ENCODE measurements at regions not wholly inside any gene's neighbourhood (a gene's known extent, or its start where the extent isn't known, plus 50 kb on each side); places are given as distances from the start of the nearest gene placed in this dataset.
A peak's percentile ranks its signal among the peaks of the same experiment; 100 is the strongest.

DNA sequence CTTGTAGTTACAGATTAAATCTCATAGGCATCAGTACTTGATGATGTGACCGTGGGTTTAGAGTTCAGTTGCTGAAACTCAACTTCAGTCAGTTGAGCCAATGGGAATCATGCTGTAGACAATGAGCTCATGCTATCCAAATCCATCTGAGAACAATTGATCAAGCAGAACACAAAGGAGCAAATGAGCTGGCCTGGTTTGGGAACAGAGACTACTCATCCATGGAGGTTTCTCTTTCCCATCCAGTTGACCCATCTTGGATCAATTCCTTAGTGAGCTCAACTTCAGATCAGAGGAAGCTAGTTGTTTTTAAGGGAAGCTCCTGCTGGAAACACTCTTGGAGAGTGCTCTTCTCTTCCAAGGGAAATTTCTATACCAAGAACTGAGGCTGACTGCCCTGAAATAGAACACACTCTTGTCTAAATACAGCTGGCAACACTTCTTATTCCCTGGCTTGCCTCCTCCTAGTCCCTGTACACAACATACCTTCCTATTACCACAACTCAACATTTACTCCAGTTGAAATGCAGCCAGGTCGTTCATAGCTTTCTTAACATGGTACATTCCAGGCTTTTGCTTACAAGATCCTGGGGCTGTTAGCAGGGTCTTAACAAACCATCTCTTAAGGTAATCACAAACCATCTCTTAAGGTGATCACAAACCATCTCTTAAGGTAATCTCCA, 203.9 kb upstream of the PRDM1 start:
- Histone ChIP-seq H3K18ac (ENCODE audit: low read depth in 1 of 2, low read length in 2 of 2) (no peak overlapping the region), H3K27me3 (ENCODE audit: control insufficient read depth in 1 of 2, insufficient read depth in 1 of 2, low read length in 2 of 2) (peaks cover 0 to 4% of the 10 kb centered on the region in 2 experiments), H3K4ac (ENCODE audit: low read depth in 1 of 2, low read length in 2 of 2) (no peak overlapping the region), H2AK5ac (ENCODE audit: low read length, severe bottlenecking) (no peak overlapping the region), H3K14ac (ENCODE audit: low read length in 2 of 2) (no peak overlapping the region), H3K79me1 (replicated peaks; ENCODE audit: low read length, poor library complexity, severe bottlenecking) (no peaks in the 10 kb centered on the region), H3K9ac (ENCODE audit: low read length) (peak overlapping the region; percentile 28), H3K4me3 (ENCODE audit: insufficient read depth in 1 of 2, low read depth in 1 of 2, low read length in 2 of 2) (no peak overlapping the region), H3K4me1 (ENCODE audit: control insufficient read depth, insufficient read depth, low read depth, low read length) (no peaks in the 10 kb centered on the region), H3K36me3 (ENCODE audit: control insufficient read depth in 1 of 2, insufficient read depth in 2 of 2, low read depth in 1 of 2, low read length in 2 of 2) (no peaks in the 10 kb centered on the region), H2AFZ (ENCODE audit: low read depth, low read length) (no peak overlapping the region), H4K8ac (ENCODE audit: low read length) (no peak overlapping the region), H4K91ac (ENCODE audit: low read length) (no peak overlapping the region), H3K9me3 (ENCODE audit: control insufficient read depth, low read length) (no peaks in the 10 kb centered on the region), H3K27ac (ENCODE audit: low read length, poor library complexity, severe bottlenecking) (no peak overlapping the region), H2BK15ac (ENCODE audit: low read depth, poor library complexity, severe bottlenecking) (no peak overlapping the region), H3K4me2 (ENCODE audit: low read length, poor library complexity, severe bottlenecking) (no peak overlapping the region), H3K23ac (ENCODE audit: low read length in 2 of 2) (no peak overlapping the region), H2BK120ac (ENCODE audit: low read depth, low read length) (no peak overlapping the region), H2BK12ac (ENCODE audit: low read length in 2 of 2) (no peak overlapping the region), H2BK5ac (ENCODE audit: low read depth, low read length, poor library complexity, severe bottlenecking) (no peak overlapping the region)
- 83% methylated on average over 2 of the region's 2 CpGs for WGBS
- peak; percentile 60 for DNase-seq

- WGBS, result 77% methylated on average over 1 of the region's 3 CpGs
- H2BK15ac ChIP-seq (ENCODE audit: low read depth, poor library complexity, severe bottlenecking), result no peak overlapping the region
- no peaks in the 10 kb centered on the region for H3K9me3 ChIP-seq (ENCODE audit: control insufficient read depth, low read length)
- no peak overlapping the region for H2AFZ ChIP-seq (ENCODE audit: low read depth, low read length)
- no peak overlapping the region for H3K9ac ChIP-seq (ENCODE audit: low read length)
- H3K23ac ChIP-seq (ENCODE audit: low read length in 2 of 2), result no peak overlapping the region
- no peak overlapping the region for H3K4me2 ChIP-seq (ENCODE audit: low read length, poor library complexity, severe bottlenecking)
- no peak overlapping the region for H2BK12ac ChIP-seq (ENCODE audit: low read length in 2 of 2)
- H3K27ac ChIP-seq (ENCODE audit: low read length, poor library complexity, severe bottlenecking), result no peak overlapping the region
- no peak for DNase-seq
- H3K4ac ChIP-seq (ENCODE audit: low read depth in 1 of 2, low read length in 2 of 2), result no peak overlapping the region
- no peaks in the 10 kb centered on the region for H3K36me3 ChIP-seq (ENCODE audit: control insufficient read depth in 1 of 2, insufficient read depth in 2 of 2, low read depth in 1 of 2, low read length in 2 of 2)
- no peaks in the 10 kb centered on the region for H3K79me1 ChIP-seq (replicated peaks; ENCODE audit: low read length, poor library complexity, severe bottlenecking)
- no peak overlapping the region for H2BK120ac ChIP-seq (ENCODE audit: low read depth, low read length)
- H3K27me3 ChIP-seq (ENCODE audit: control insufficient read depth in 1 of 2, insufficient read depth in 1 of 2, low read length in 2 of 2), result peaks cover 0 to 4% of the 10 kb centered on the region in 2 experiments
- no peak overlapping the region for H2AK5ac ChIP-seq (ENCODE audit: low read length, severe bottlenecking)
- no peak overlapping the region for H2BK5ac ChIP-seq (ENCODE audit: low read depth, low read length, poor library complexity, severe bottlenecking)
- H4K91ac ChIP-seq (ENCODE audit: low read length), result no peak overlapping the region
- no peaks in the 10 kb centered on the region for H3K4me1 ChIP-seq (ENCODE audit: control insufficient read depth, insufficient read depth, low read depth, low read length)
- H4K8ac ChIP-seq (ENCODE audit: low read length), result no peak overlapping the region
- H3K18ac ChIP-seq (ENCODE audit: low read depth in 1 of 2, low read length in 2 of 2), result no peak overlapping the region
- H3K14ac ChIP-seq (ENCODE audit: low read length in 2 of 2), result no peak overlapping the region
- no peak overlapping the region for H3K4me3 ChIP-seq (ENCODE audit: insufficient read depth in 1 of 2, low read depth in 1 of 2, low read length in 2 of 2)
These were observed 204.5 kb upstream of the PRDM1 start for GRCh38 chr6:105881608-105882007.

- Histone ChIP-seq H2AFZ (ENCODE audit: low read depth, low read length) (no peak overlapping the region), H3K14ac (ENCODE audit: low read length in 2 of 2) (no peak overlapping the region), H3K27me3 (ENCODE audit: control insufficient read depth in 1 of 2, insufficient read depth in 1 of 2, low read length in 2 of 2) (peaks cover 0 to 4% of the 10 kb centered on the region in 2 experiments), H2BK12ac (ENCODE audit: low read length in 2 of 2) (peak overlapping the region in 1 of 2 experiments; percentile 65), H3K36me3 (ENCODE audit: control insufficient read depth in 1 of 2, insufficient read depth in 2 of 2, low read depth in 1 of 2, low read length in 2 of 2) (no peaks in the 10 kb centered on the region), H3K4me3 (ENCODE audit: insufficient read depth in 1 of 2, low read depth in 1 of 2, low read length in 2 of 2) (peak overlapping the region in 1 of 2 experiments; percentile 12), H3K4me2 (ENCODE audit: low read length, poor library complexity, severe bottlenecking) (no peak overlapping the region), H3K27ac (ENCODE audit: low read length, poor library complexity, severe bottlenecking) (no peak overlapping the region), H3K23ac (ENCODE audit: low read length in 2 of 2) (no peak overlapping the region), H2BK120ac (ENCODE audit: low read depth, low read length) (no peak overlapping the region), H2BK15ac (ENCODE audit: low read depth, poor library complexity, severe bottlenecking) (no peak overlapping the region), H3K9me3 (ENCODE audit: control insufficient read depth, low read length) (no peaks in the 10 kb centered on the region), H2BK5ac (ENCODE audit: low read depth, low read length, poor library complexity, severe bottlenecking) (no peak overlapping the region), H3K18ac (ENCODE audit: low read depth in 1 of 2, low read length in 2 of 2) (no peak overlapping the region), H3K4ac (ENCODE audit: low read depth in 1 of 2, low read length in 2 of 2) (no peak overlapping the region), H2AK5ac (ENCODE audit: low read length, severe bottlenecking) (no peak overlapping the region), H4K8ac (ENCODE audit: low read length) (no peak overlapping the region), H3K9ac (ENCODE audit: low read length) (peak overlapping the region; percentile 50), H3K4me1 (ENCODE audit: control insufficient read depth, insufficient read depth, low read depth, low read length) (no peaks in the 10 kb centered on the region), H4K91ac (ENCODE audit: low read length) (no peak overlapping the region), H3K79me1 (replicated peaks; ENCODE audit: low read length, poor library complexity, severe bottlenecking) (no peaks in the 10 kb centered on the region)
- no peak for DNase-seq
- 85% methylated on average over 12 of the region's 13 CpGs for WGBS
These were observed 206.1 kb upstream of the PRDM1 start for GRCh38 chr6:105880030-105880492.

- Histone ChIP-seq H3K14ac (ENCODE audit: low read length in 2 of 2) (no peak overlapping the region), H3K27ac (ENCODE audit: low read length, poor library complexity, severe bottlenecking) (no peak overlapping the region), H2AK5ac (ENCODE audit: low read length, severe bottlenecking) (no peak overlapping the region), H3K27me3 (ENCODE audit: control insufficient read depth in 1 of 2, insufficient read depth in 1 of 2, low read length in 2 of 2) (peaks cover 0 to 4% of the 10 kb centered on the region in 2 experiments), H2BK12ac (ENCODE audit: low read length in 2 of 2) (no peak overlapping the region), H2BK15ac (ENCODE audit: low read depth, poor library complexity, severe bottlenecking) (no peak overlapping the region), H3K23ac (ENCODE audit: low read length in 2 of 2) (no peak overlapping the region), H4K91ac (ENCODE audit: low read length) (no peak overlapping the region), H2AFZ (ENCODE audit: low read depth, low read length) (no peak overlapping the region), H3K9me3 (ENCODE audit: control insufficient read depth, low read length) (no peaks in the 10 kb centered on the region), H4K8ac (ENCODE audit: low read length) (no peak overlapping the region), H3K9ac (ENCODE audit: low read length) (no peak overlapping the region), H3K4me2 (ENCODE audit: low read length, poor library complexity, severe bottlenecking) (no peak overlapping the region), H3K4me3 (ENCODE audit: insufficient read depth in 1 of 2, low read depth in 1 of 2, low read length in 2 of 2) (no peak overlapping the region), H3K4me1 (ENCODE audit: control insufficient read depth, insufficient read depth, low read depth, low read length) (no peaks in the 10 kb centered on the region), H3K18ac (ENCODE audit: low read depth in 1 of 2, low read length in 2 of 2) (no peak overlapping the region), H3K4ac (ENCODE audit: low read depth in 1 of 2, low read length in 2 of 2) (no peak overlapping the region), H3K79me1 (replicated peaks; ENCODE audit: low read length, poor library complexity, severe bottlenecking) (no peaks in the 10 kb centered on the region), H2BK5ac (ENCODE audit: low read depth, low read length, poor library complexity, severe bottlenecking) (no peak overlapping the region), H3K36me3 (ENCODE audit: control insufficient read depth in 1 of 2, insufficient read depth in 2 of 2, low read depth in 1 of 2, low read length in 2 of 2) (no peaks in the 10 kb centered on the region), H2BK120ac (ENCODE audit: low read depth, low read length) (no peak overlapping the region)
- WGBS, result 75% methylated on average over 2 of the region's 2 CpGs
- DNase-seq, result no peak
These were observed 207.0 kb upstream of the PRDM1 start for GRCh38 chr6:105879146-105879545.

Data from mesenchymal stem cell (in vitro differentiated cells and primary cell).